ENCODE measurements at regions not wholly inside any gene's neighbourhood (a gene's known extent, or its start where the extent isn't known, plus 50 kb on each side); places are given as distances from the start of the nearest gene placed in this dataset.

GRCh38 chr1:30184393-30185141 lies 538.8 kb downstream of the MATN1 start:
- no peak for TF ChIP-seq CTBP1 (IDR thresholded peaks at IDR 0.05; ENCODE audit: borderline replicate concordance)
- TF ChIP-seq HDGF (IDR thresholded peaks at IDR 0.05; ENCODE audit: borderline replicate concordance), result no peak
- no peak for TF ChIP-seq FOXM1 (IDR thresholded peaks at IDR 0.05; ENCODE audit: borderline replicate concordance)
- no peak for TF ChIP-seq TARDBP (IDR thresholded peaks at IDR 0.05)
- no peak for TF ChIP-seq SUZ12 (IDR thresholded peaks at IDR 0.05)
